ENCODE measurements at regions not wholly inside any gene's neighbourhood (a gene's known extent, or its start where the extent isn't known, plus 50 kb on each side); places are given as distances from the start of the nearest gene placed in this dataset.

- TF ChIP-seq ESRRA (IDR thresholded peaks at IDR 0.05; ENCODE audit: low read length) (no peak), FOXM1 (IDR thresholded peaks at IDR 0.05; ENCODE audit: low read depth, low read length) (no peak), EP300 (IDR thresholded peaks at IDR 0.05; ENCODE audit: borderline replicate concordance in 1 of 2, control insufficient read depth in 1 of 2, low read depth in 2 of 2, low read length in 2 of 2) (no peak), CBFB (IDR thresholded peaks at IDR 0.05; ENCODE audit: low read depth) (no peak), KLF5 (IDR thresholded peaks at IDR 0.05; ENCODE audit: partially characterized antibody) (no peak), ZSCAN29 (IDR thresholded peaks at IDR 0.05) (no peak), ZZZ3 (IDR thresholded peaks at IDR 0.05; ENCODE audit: control insufficient read depth, insufficient read length, low read depth) (no peak), ASH2L (IDR thresholded peaks at IDR 0.05; ENCODE audit: borderline replicate concordance, low read depth) (no peak), SMARCA5 (IDR thresholded peaks at IDR 0.05) (no peak), TARDBP (IDR thresholded peaks at IDR 0.05; ENCODE audit: borderline replicate concordance) (no peak), TCF3 (IDR thresholded peaks at IDR 0.05; ENCODE audit: borderline replicate concordance, insufficient read depth, low read depth, low read length) (no peak), BMI1 (IDR thresholded peaks at IDR 0.05; ENCODE audit: borderline replicate concordance) (no peak), MEF2B (IDR thresholded peaks at IDR 0.05; ENCODE audit: partially characterized antibody, poor library complexity, severe bottlenecking) (no peak), EED (IDR thresholded peaks at IDR 0.05; ENCODE audit: low read depth) (no peak), MEF2A (IDR thresholded peaks at IDR 0.05; ENCODE audit: insufficient read depth, low read depth, low read length) (no peak), SREBF2 (IDR thresholded peaks at IDR 0.05; ENCODE audit: low read length) (no peak)
- TF ChIP-seq, protein P1, sequence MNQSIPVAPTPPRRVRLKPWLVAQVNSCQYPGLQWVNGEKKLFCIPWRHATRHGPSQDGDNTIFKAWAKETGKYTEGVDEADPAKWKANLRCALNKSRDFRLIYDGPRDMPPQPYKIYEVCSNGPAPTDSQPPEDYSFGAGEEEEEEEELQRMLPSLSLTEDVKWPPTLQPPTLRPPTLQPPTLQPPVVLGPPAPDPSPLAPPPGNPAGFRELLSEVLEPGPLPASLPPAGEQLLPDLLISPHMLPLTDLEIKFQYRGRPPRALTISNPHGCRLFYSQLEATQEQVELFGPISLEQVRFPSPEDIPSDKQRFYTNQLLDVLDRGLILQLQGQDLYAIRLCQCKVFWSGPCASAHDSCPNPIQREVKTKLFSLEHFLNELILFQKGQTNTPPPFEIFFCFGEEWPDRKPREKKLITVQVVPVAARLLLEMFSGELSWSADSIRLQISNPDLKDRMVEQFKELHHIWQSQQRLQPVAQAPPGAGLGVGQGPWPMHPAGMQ (IDR thresholded peaks at IDR 0.05; ENCODE audit: borderline replicate concordance) = no peak
- TF ChIP-seq, protein P2, sequence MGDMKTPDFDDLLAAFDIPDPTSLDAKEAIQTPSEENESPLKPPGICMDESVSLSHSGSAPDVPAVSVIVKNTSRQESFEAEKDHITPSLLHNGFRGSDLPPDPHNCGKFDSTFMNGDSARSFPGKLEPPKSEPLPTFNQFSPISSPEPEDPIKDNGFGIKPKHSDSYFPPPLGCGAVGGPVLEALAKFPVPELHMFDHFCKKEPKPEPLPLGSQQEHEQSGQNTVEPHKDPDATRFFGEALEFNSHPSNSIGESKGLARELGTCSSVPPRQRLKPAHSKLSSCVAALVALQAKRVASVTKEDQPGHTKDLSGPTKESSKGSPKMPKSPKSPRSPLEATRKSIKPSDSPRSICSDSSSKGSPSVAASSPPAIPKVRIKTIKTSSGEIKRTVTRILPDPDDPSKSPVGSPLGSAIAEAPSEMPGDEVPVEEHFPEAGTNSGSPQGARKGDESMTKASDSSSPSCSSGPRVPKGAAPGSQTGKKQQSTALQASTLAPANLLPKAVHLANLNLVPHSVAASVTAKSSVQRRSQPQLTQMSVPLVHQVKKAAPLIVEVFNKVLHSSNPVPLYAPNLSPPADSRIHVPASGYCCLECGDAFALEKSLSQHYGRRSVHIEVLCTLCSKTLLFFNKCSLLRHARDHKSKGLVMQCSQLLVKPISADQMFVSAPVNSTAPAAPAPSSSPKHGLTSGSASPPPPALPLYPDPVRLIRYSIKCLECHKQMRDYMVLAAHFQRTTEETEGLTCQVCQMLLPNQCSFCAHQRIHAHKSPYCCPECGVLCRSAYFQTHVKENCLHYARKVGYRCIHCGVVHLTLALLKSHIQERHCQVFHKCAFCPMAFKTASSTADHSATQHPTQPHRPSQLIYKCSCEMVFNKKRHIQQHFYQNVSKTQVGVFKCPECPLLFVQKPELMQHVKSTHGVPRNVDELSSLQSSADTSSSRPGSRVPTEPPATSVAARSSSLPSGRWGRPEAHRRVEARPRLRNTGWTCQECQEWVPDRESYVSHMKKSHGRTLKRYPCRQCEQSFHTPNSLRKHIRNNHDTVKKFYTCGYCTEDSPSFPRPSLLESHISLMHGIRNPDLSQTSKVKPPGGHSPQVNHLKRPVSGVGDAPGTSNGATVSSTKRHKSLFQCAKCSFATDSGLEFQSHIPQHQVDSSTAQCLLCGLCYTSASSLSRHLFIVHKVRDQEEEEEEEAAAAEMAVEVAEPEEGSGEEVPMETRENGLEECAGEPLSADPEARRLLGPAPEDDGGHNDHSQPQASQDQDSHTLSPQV (IDR thresholded peaks at IDR 0.05) = no peak
- no peaks in the 10 kb centered on the region for H3K9me3 ChIP-seq (replicated peaks; ENCODE audit: control insufficient read depth, insufficient read depth, low read length)
- intact Hi-C loops (cut with micrococcal nuclease; ENCODE audit: unreplicated experiment) = no loop called here
- no TSS peak for BruUV-seq (replicated peaks)
- in situ Hi-C loops (cut with MboI) = no loop called here
- no peaks in the 10 kb centered on the region for H3K4me1 ChIP-seq (ENCODE audit: control insufficient read depth, insufficient read depth, low read length)
- no peak for ATAC-seq
- no peaks in the 10 kb centered on the region; the same call in 1 of the 2 replicates for H4K20me1 ChIP-seq (ENCODE audit: control insufficient read depth, insufficient read depth)
- H3K4me2 ChIP-seq (ENCODE audit: control insufficient read depth, insufficient read depth) = no peak overlapping the region
- 29% methylated on average over 5 of the region's 5 CpGs for WGBS (ENCODE audit: insufficient coverage, insufficient replicate concordance, low lambda C conversion rate, missing lambda C conversion rate)
- FAIRE-seq = no peak
- no peak overlapping the region for H3K4me3 ChIP-seq
- no peak for DNase-seq (ENCODE audit: low read depth, low spot score)
- H3K27ac ChIP-seq (ENCODE audit: control insufficient read depth, insufficient read depth) = no peak overlapping the region
- no peak overlapping the region for H3K9ac ChIP-seq (ENCODE audit: control insufficient read depth, insufficient read depth, low read length)
- ChIA-PET RAD21 (ENCODE audit: unreplicated experiment) (no interaction called here), POLR2A (no interaction called here), SMC1A (ENCODE audit: uncharacterized antibody, unreplicated experiment) (no interaction called here), CTCF (no interaction called here)
- no peak overlapping the region for H2AFZ ChIP-seq (ENCODE audit: control insufficient read depth, low read depth, low read length)
- H3K27me3 ChIP-seq (replicated peaks in 1 of 2; ENCODE audit: control insufficient read depth in 2 of 2, insufficient read depth in 2 of 2, low read length in 1 of 2) = no peaks in the 10 kb centered on the region; a peak in 1 of 4 replicates
- no peaks in the 10 kb centered on the region for H3K36me3 ChIP-seq (ENCODE audit: control insufficient read depth in 2 of 2, insufficient read depth in 2 of 2, low read length in 1 of 2)
- H3K79me2 ChIP-seq (ENCODE audit: control insufficient read depth, insufficient read depth, low read length) = no peaks in the 10 kb centered on the region
Measured at GRCh38 chr11:30665067-30665466, 78.9 kb upstream of the MPPED2 start.

All from GM12878 (cell line).